ENCODE measurements at regions not wholly inside any gene's neighbourhood (a gene's known extent, or its start where the extent isn't known, plus 50 kb on each side); places are given as distances from the start of the nearest gene placed in this dataset.

GRCh38 chr16:13394488-13394887, 493.1 kb downstream of the SHISA9 start:
- DNase-seq (ENCODE audit: low spot score), result no peak

- DNase-seq (ENCODE audit: low spot score), result no peak
Measured at GRCh38 chr16:13397126-13397525, 495.7 kb downstream of the SHISA9 start.

GRCh38 chr16:13401641-13402040, 500.2 kb downstream of the SHISA9 start:
- no peak for DNase-seq (ENCODE audit: low spot score)

- no peak for DNase-seq (ENCODE audit: low spot score)
Measured at GRCh38 chr16:13402601-13403000, 501.2 kb downstream of the SHISA9 start.

GRCh38 chr16:13403326-13403725, 501.9 kb downstream of the SHISA9 start:
- DNase-seq (ENCODE audit: low spot score), result no peak

GRCh38 chr16:13414154-13414553, 505.8 kb upstream of the ERCC4 start:
- no peak for DNase-seq (ENCODE audit: low spot score)

GRCh38 chr16:13419589-13419988, 500.4 kb upstream of the ERCC4 start:
- no peak for DNase-seq (ENCODE audit: low spot score)

- no peak for DNase-seq (ENCODE audit: low spot score)
Measured at GRCh38 chr16:13421726-13422125, 498.2 kb upstream of the ERCC4 start.

GRCh38 chr16:13425836-13426235, 494.1 kb upstream of the ERCC4 start:
- DNase-seq (ENCODE audit: low spot score), result no peak

- DNase-seq (ENCODE audit: low spot score), result no peak
Measured at GRCh38 chr16:13426269-13426668, 493.7 kb upstream of the ERCC4 start.

GRCh38 chr16:13426736-13427135, 493.2 kb upstream of the ERCC4 start:
- no peak for DNase-seq (ENCODE audit: low spot score)

- no peak for DNase-seq (ENCODE audit: low spot score)
Measured at GRCh38 chr16:13427943-13428342, 492.0 kb upstream of the ERCC4 start.

GRCh38 chr16:13429416-13429815, 490.5 kb upstream of the ERCC4 start:
- DNase-seq (ENCODE audit: low spot score), result no peak

- DNase-seq (ENCODE audit: low spot score), result peak; percentile 55
Measured at GRCh38 chr16:13435415-13435814, 484.5 kb upstream of the ERCC4 start.

- DNase-seq (ENCODE audit: low spot score), result no peak
Measured at GRCh38 chr16:13435873-13436474, 484.0 kb upstream of the ERCC4 start.

- no peak for DNase-seq (ENCODE audit: low spot score)
Measured at GRCh38 chr16:13436641-13437412, 483.1 kb upstream of the ERCC4 start.

- DNase-seq (ENCODE audit: low spot score), result no peak
Measured at GRCh38 chr16:13437413-13437795, 482.6 kb upstream of the ERCC4 start.

GRCh38 chr16:13438064-13438463, 481.9 kb upstream of the ERCC4 start:
- no peak for DNase-seq (ENCODE audit: low spot score)

GRCh38 chr16:13439766-13440165, 480.2 kb upstream of the ERCC4 start:
- DNase-seq (ENCODE audit: low spot score), result no peak

GRCh38 chr16:13441675-13442074, 478.3 kb upstream of the ERCC4 start:
- DNase-seq (ENCODE audit: low spot score), result no peak

GRCh38 chr16:13448346-13448745, 471.6 kb upstream of the ERCC4 start:
- no peak for DNase-seq (ENCODE audit: low spot score)

GRCh38 chr16:13453325-13453724, 466.6 kb upstream of the ERCC4 start:
- no peak for DNase-seq (ENCODE audit: low spot score)

- peak; percentile 17 for DNase-seq (ENCODE audit: low spot score)
Measured at GRCh38 chr16:13453938-13454553, 465.9 kb upstream of the ERCC4 start.

All from putamen (tissue), 1 donor.